ENCODE measurements at regions not wholly inside any gene's neighbourhood (a gene's known extent, or its start where the extent isn't known, plus 50 kb on each side); places are given as distances from the start of the nearest gene placed in this dataset.

DNA sequence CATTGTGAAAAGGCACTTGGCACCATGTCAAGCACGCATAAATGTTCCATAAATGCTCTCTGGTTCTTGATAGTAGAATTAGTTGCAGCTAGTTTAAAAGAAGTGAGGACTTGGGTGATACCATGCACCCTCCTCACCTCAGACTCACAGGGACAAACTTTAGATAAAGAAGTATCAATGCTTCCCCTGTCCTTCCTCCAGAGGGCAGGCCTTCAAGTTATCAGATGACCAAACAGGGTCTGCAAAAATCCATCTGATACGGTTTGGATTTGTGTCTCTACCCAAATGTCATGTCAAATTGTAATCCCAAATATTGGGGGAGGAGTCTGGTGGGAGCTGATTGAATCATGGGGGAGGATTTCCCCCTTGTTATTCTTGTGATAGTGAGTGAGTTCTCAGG, 54.1 kb downstream of the C1QL2 start:
- DNase-seq (ENCODE audit: low read depth) = no peak
- no peak overlapping the region for H3K4me3 ChIP-seq (ENCODE audit: low read depth, low read length)
- TF ChIP-seq, protein P1, sequence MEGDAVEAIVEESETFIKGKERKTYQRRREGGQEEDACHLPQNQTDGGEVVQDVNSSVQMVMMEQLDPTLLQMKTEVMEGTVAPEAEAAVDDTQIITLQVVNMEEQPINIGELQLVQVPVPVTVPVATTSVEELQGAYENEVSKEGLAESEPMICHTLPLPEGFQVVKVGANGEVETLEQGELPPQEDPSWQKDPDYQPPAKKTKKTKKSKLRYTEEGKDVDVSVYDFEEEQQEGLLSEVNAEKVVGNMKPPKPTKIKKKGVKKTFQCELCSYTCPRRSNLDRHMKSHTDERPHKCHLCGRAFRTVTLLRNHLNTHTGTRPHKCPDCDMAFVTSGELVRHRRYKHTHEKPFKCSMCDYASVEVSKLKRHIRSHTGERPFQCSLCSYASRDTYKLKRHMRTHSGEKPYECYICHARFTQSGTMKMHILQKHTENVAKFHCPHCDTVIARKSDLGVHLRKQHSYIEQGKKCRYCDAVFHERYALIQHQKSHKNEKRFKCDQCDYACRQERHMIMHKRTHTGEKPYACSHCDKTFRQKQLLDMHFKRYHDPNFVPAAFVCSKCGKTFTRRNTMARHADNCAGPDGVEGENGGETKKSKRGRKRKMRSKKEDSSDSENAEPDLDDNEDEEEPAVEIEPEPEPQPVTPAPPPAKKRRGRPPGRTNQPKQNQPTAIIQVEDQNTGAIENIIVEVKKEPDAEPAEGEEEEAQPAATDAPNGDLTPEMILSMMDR (conservative IDR thresholded peaks at IDR 0.05; ENCODE audit: low read depth, low read length) = no peak

DNA sequence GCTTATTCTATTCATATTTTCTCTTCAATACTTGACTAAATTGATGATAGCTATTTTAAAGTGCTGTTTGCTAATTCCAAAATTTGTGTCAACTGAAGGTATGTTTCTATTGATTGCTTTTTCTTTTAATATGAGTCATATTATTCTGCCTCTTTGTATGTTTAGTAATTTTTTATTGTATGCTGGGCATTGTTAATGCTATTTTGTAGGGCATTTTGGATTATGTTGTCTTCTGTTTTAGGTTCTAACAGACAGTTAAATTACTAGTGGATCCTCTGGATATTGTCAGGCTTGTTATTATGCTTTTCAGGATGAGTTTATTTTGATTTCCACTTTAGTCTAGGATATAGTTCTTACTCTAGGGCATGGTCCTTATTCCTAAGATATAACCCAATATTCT, 55.6 kb downstream of the C1QL2 start:
- TF ChIP-seq, protein P1 (conservative IDR thresholded peaks at IDR 0.05; ENCODE audit: low read depth, low read length) = no peak
- no peak for DNase-seq (ENCODE audit: low read depth)
- H3K4me3 ChIP-seq (ENCODE audit: low read depth, low read length) = no peak overlapping the region

DNA sequence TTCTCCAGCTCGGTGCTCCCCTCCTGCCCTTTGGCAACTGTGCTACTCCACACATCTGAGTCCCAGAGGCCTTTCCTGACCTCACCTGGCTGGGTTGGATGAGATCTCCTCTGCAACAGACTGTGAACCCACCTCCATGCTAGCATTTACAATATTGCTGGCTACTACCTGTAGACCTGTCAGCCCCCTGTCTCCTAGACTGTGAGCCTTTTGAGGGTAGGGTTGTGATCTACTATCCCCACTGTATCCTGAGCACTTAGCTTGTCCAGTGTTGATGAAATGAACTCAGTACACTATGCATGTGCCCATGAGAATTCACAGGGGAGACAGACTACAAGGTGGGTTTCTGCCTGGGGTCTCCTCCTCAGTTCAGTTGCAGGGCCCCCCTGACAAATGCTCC, 70.1 kb downstream of the C1QL2 start:
- no peak for DNase-seq (ENCODE audit: low read depth)
- no peak overlapping the region for H3K4me3 ChIP-seq (ENCODE audit: low read depth, low read length)
- TF ChIP-seq, protein P1 (conservative IDR thresholded peaks at IDR 0.05; ENCODE audit: low read depth, low read length) = no peak

DNA sequence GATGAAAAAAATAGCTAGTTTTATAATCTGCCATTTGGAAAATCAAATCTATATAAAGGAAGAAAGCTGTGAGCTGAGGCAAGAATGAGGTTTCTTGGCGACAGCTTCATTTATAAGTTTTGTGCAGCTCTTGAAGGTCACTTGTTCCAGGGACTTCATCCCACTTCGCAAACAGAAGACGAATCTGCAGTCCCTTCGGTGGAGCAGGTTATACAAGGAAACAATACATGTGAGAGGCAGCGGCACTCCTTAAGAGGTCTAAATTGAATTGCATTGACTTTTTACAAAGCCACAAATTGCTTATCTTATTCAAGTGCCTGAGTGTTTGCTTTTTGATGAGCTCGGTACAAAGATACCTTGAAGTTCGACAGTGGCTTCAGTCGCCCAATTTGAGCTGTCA, 72.2 kb downstream of the C1QL2 start:
- no peak for DNase-seq (ENCODE audit: low read depth)
- TF ChIP-seq, protein P1 (conservative IDR thresholded peaks at IDR 0.05; ENCODE audit: low read depth, low read length) = no peak

DNA sequence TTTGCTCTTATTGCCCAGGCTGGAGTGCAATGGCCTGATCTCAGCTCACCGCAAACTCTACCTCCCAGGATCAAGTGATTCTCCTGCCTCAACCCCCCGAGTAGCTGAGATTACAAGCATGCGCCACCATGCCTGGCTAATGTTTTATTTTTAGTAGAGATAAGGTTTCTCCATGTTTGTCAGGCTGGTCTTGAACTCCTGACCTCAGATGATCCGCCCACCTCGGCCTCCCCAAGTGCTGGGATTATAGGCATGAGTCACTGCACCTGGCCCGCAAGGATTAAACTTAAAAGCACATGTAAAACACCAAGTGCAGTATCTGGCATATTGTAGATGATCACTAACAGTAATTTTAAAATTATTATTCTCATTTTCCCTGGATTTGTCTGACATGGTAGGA, 72.9 kb downstream of the C1QL2 start:
- DNase-seq (ENCODE audit: low read depth) = no peak
- TF ChIP-seq, protein P1 (conservative IDR thresholded peaks at IDR 0.05; ENCODE audit: low read depth, low read length) = no peak
- no peak overlapping the region for H3K4me3 ChIP-seq (ENCODE audit: low read depth, low read length)

More for the DNA sequence above, 72.2 kb downstream of the C1QL2 start:
- H3K4me3 ChIP-seq (ENCODE audit: low read depth, low read length) = no peak overlapping the region

DNA sequence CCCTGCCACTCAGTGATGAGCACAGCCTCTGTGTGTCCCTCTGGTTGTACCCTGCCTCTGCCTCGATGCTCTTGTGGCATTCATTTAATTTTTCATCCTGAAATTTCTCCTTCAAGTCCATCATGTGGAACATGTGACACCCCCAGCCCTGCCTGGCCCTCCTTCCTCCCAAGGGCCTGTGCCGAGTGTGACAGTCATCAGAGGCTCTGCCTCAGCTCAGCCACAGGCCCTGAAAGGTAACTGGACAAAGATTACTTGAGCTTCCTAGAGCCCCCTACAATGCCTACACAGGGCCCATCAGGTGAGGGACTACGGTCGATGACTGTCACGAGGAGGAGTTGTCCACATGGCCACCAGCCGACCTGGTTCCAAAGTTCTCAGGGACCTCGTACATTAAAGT, 75.1 kb downstream of the C1QL2 start:
- H3K4me3 ChIP-seq (ENCODE audit: low read depth, low read length) = no peak overlapping the region
- DNase-seq (ENCODE audit: low read depth) = no peak
- TF ChIP-seq, protein P1 (conservative IDR thresholded peaks at IDR 0.05; ENCODE audit: low read depth, low read length) = no peak

DNA sequence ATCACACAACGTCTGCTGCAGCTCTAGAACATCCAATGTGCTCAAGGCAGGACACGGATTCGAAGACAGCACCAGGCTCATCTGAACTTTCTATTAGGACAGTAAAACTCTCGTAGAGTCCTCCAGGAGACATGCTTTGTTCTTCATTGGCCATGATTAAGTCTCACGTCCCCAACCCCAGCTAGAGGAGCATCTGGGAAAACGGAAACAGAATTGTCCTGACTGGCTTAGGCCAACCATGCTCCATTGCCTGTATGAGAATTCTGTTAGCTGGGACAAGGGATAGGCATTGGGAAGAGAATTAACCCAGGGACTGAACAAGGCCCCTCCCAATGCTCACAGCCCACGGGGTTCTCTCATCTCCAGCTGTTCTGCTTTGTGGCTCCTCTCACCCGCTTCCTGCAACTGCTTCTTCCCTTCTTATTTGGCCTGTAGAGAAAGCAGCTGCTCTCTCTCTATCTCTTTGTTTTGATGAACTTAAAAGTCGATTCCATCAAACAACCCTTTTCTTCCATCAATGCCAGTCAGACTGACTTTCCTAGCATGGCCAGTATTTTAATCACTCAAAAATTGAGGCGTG, 75.6 kb downstream of the C1QL2 start:
- no peak overlapping the region for H3K4me3 ChIP-seq (ENCODE audit: low read depth, low read length)
- DNase-seq (ENCODE audit: low read depth) = no peak
- TF ChIP-seq, protein P1 (conservative IDR thresholded peaks at IDR 0.05; ENCODE audit: low read depth, low read length) = no peak

Measured in epithelial cell of proximal tubule (primary cell).